Aorta (tissue), 5 donors: ENCODE measurements at regions not wholly inside any gene's neighbourhood (a gene's known extent, or its start where the extent isn't known, plus 50 kb on each side); places are given as distances from the start of the nearest gene placed in this dataset.
A peak's percentile ranks its signal among the peaks of the same experiment; 100 is the strongest.

Source experiments
- ATAC-seq: fragments of 200-7000 bp; cut with Tn5 transposase; one replicate; pipeline ENCODE4 v1.9.1; 2022; ENCODE audit warnings: moderate library complexity; ENCODE audit not compliant: low FRiP score
- DNase-seq, 2 donors: peaks; one replicate each; pipeline ENCODE4 v3.0.0-alpha.2; 2020
- H3K27ac ChIP-seq, 2 donors: one replicate each; pipeline ENCODE4 v1.5.1; 2013; ENCODE audit warnings: low read length in 2 of 2, mild to moderate bottlenecking in 2 of 2, moderate library complexity in 2 of 2, control low read depth in 1 of 2, inconsistent platforms in 1 of 2, low read depth in 1 of 2
- H3K27me3 ChIP-seq, 2 donors: one replicate each; pipeline ENCODE4 v1.6.1; 2013; ENCODE audit warnings: control low read depth in 1 of 2, low read length in 1 of 2, mild to moderate bottlenecking in 1 of 2, moderate library complexity in 1 of 2; ENCODE audit not compliant: insufficient read depth in 2 of 2, control insufficient read depth in 1 of 2
- H3K36me3 ChIP-seq, 2 donors: one replicate each; pipeline ENCODE4 v1.6.1; 2013; ENCODE audit warnings: control low read depth in 1 of 2, low read length in 1 of 2, mild to moderate bottlenecking in 1 of 2; ENCODE audit not compliant: insufficient read depth in 2 of 2, control insufficient read depth in 1 of 2
- H3K4me1 ChIP-seq, 2 donors: one replicate each; pipeline ENCODE4 v1.6.1; 2013; ENCODE audit warnings: low read length in 2 of 2, control low read depth in 1 of 2, mild to moderate bottlenecking in 1 of 2, moderate library complexity in 1 of 2; ENCODE audit not compliant: insufficient read depth in 2 of 2, control insufficient read depth in 1 of 2
- H3K4me3 ChIP-seq, 2 donors: one replicate each; pipeline ENCODE4 v1.5.1; 2013; ENCODE audit warnings: low read length in 2 of 2, control low read depth in 1 of 2, mild to moderate bottlenecking in 1 of 2
- H3K9me3 ChIP-seq: one replicate; pipeline ENCODE4 v1.6.1; 2013; ENCODE audit warnings: mild to moderate bottlenecking, low read length; ENCODE audit not compliant: control insufficient read depth
- WGBS, 2 donors: extraction: QIAGEN DNeasy Blood & Tissue Kit; methylation state at CpG; one replicate each; pipeline ENCODE4 v1.1.7; 2013; 5-methylcytosine and 5-hydroxymethylcytosine counted together
- intact Hi-C, 2 donors: fragments of 100-400 bp; cut with DNase I; formaldehyde crosslinking; loops; one replicate each; pipeline versions ENCODE4 v1.14.2 to v1.15.0; 2022
- donor health status: healthy with polysubstance abuse.
- donor health status: Bipolar disorder and iron deficiency.
- donor health status: DM: no; HTN: no; CAD: no.
- donor health status: DM: no; HTN: no; CAD: no.
- donor health status: DM: yes; HTN: yes; CAD: no.

DNA sequence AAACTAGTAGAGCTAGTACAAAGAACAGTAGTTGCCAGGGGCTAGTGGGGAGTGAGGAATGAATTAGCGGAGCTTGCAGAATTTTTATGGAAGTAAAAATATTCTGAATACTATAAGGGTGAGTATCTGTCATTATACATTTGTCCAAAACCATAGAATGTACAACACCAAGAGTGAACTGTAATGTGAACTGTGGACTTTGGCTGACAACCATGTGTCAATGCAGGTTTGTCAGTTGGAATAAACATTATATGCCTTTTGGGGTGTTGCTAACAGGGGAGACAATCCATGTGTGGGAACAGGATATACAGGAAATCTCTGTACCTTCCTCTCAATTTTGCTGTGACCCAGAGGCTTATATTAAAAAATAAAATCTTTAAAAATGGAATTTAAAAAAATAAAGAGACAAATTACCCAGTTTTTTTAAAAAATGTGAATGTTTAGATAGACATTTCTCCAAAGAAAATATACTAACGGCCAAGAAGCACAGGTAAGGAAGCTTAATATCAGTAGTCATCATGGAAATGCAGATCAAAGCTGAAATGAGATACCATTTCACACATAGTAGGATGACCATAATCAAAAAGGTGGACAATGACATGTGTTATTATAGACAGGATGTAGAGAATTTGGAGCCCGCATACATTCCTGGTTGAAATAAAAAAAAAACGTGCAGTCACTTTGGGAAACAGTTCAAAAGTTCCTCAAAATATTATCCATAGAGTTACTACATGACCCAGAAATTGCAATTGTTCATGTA is 899.8 kb downstream of the RAB28 start:
- Histone ChIP-seq H3K27me3 (no peaks in the 10 kb centered on the region), H3K4me1 (no peaks in the 10 kb centered on the region), H3K4me3 (no peak overlapping the region), H3K9me3 (no peaks in the 10 kb centered on the region), H3K36me3 (no peaks in the 10 kb centered on the region), H3K27ac (no peak overlapping the region)
- intact Hi-C loops, result no loop called here
- WGBS, 2 donors, result 36 to 49% methylated on average over 4 of the region's 4 CpGs
- ATAC-seq (no peak), DNase-seq (no peak)

DNA sequence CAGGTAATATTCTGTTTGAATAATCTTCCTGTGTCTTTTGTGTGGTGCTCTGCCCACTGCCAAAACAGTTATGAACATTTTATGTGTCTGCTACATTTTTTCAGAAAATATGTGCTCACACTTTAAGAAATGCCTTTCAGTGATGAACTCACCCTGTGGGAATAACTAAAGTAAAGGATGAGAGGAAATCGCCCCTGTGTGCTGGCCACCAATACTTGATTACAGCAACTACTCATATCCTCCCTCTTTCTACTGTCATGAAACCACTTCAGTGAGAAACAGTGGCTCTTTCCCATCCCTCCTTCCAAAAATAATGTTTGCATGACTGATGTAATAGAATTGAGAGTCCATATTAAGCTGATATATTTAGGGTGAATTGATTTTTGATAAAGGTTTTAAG is 900.9 kb downstream of the RAB28 start:
- no peaks in the 10 kb centered on the region for H3K27me3 ChIP-seq
- no peak overlapping the region for H3K4me3 ChIP-seq
- no peak for ATAC-seq
- no peaks in the 10 kb centered on the region for H3K36me3 ChIP-seq
- 18 to 33% methylated on average over 1 of the region's 1 CpG for WGBS, 2 donors
- no peak overlapping the region for H3K27ac ChIP-seq
- DNase-seq, result no peak
- intact Hi-C loops, result no loop called here
- H3K4me1 ChIP-seq, result no peaks in the 10 kb centered on the region
- H3K9me3 ChIP-seq, result no peaks in the 10 kb centered on the region

DNA sequence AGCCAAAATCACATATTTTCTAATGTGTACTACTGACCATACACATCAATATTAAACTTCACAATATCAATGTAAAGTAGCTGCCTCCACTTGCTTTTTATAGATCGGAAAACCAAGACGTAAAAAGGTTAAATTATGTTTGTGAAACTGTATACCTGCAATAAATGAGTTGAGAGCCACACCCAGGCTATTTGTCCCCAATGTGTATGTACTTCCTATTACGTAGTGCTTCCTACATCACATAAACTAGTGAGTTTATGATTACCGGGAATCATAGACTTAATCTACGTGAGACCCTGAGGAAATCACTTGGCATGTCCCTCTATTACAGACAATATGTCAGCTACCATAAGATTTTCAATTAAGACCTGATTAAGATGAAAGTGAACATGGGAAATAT is 903.4 kb downstream of the RAB28 start:
- DNase-seq (no peak), ATAC-seq (no peak)
- no peaks in the 10 kb centered on the region for H3K36me3 ChIP-seq

GRCh38 chr4:12579172-12579571 is 905.0 kb downstream of the RAB28 start:
- Histone ChIP-seq H3K27me3 (no peaks in the 10 kb centered on the region), H3K36me3 (no peaks in the 10 kb centered on the region), H3K4me1 (no peaks in the 10 kb centered on the region), H3K4me3 (no peak overlapping the region), H3K27ac (no peak overlapping the region), H3K9me3 (no peaks in the 10 kb centered on the region)
- ATAC-seq (no peak), DNase-seq (no peak)
- intact Hi-C loops, result no loop called here
- WGBS, 2 donors, result 39 to 44% methylated on average over 6 of the region's 6 CpGs

More for the DNA sequence above, 903.4 kb downstream of the RAB28 start:
- Histone ChIP-seq H3K4me1 (no peaks in the 10 kb centered on the region), H3K27me3 (no peaks in the 10 kb centered on the region), H3K9me3 (no peaks in the 10 kb centered on the region), H3K4me3 (no peak overlapping the region), H3K27ac (no peak overlapping the region)
- intact Hi-C loops, result no loop called here
- 90 to 92% methylated on average over 5 of the region's 5 CpGs for WGBS, 2 donors

- Histone ChIP-seq H3K27ac (no peak overlapping the region), H3K9me3 (no peaks in the 10 kb centered on the region), H3K4me3 (no peak overlapping the region), H3K36me3 (no peaks in the 10 kb centered on the region), H3K27me3 (no peaks in the 10 kb centered on the region), H3K4me1 (no peaks in the 10 kb centered on the region)
- ATAC-seq (no peak), DNase-seq (no peak)
- intact Hi-C loops, result no loop called here
- WGBS, 2 donors, result 44 to 48% methylated on average over 4 of the region's 4 CpGs
Observed at GRCh38 chr4:12576409-12576808, 907.7 kb downstream of the RAB28 start.

- no peak overlapping the region for H3K27ac ChIP-seq
- no peaks in the 10 kb centered on the region for H3K27me3 ChIP-seq
- no peaks in the 10 kb centered on the region for H3K4me1 ChIP-seq
- no peak overlapping the region for H3K4me3 ChIP-seq
- intact Hi-C loops, result no loop called here
- no peaks in the 10 kb centered on the region for H3K36me3 ChIP-seq
- ATAC-seq (no peak), DNase-seq (no peak)
- H3K9me3 ChIP-seq, result peaks cover 1% of the 10 kb centered on the region
Observed at GRCh38 chr4:12573716-12574115, 910.4 kb downstream of the RAB28 start.

DNA sequence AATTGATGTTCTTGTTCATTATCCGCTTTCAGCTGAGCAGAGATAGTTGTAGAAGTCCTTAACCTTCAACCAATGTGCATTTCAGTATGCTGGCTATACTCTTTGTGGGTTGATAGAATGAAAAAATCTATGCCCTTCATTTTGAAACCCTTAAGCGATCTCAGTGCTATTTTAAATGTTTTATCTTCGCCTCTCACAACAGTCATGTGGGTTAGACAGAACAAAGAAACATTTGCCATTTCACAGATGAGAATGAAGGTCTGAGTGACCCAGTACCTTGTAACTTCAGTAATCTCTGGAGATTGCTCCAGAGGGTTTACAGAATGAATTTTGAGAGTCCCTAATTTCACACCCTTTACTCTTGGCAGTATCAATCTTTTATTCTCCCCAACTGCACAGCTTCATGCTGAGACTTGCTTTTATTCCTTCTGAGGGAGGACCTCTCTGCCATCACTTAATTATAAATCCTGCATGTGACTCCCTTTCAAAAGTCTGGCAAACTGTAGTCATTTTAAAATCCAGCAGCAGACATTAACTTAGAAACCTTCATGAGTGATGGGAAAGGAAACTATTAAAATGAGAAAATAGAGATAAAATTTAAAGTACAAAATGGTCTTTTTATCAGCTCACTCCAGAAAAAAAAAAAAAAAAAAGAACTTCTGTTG is 921.5 kb downstream of the RAB28 start:
- H3K4me3 ChIP-seq, result no peak overlapping the region
- H3K27ac ChIP-seq, result no peak overlapping the region
- 20 to 27% methylated on average over 3 of the region's 3 CpGs for WGBS, 2 donors
- intact Hi-C loops, result no loop called here
- H3K4me1 ChIP-seq, result no peaks in the 10 kb centered on the region
- no peak for DNase-seq
- no peaks in the 10 kb centered on the region for H3K9me3 ChIP-seq
- H3K36me3 ChIP-seq, result no peaks in the 10 kb centered on the region
- ATAC-seq, result no peak
- no peaks in the 10 kb centered on the region for H3K27me3 ChIP-seq

GRCh38 chr4:12562021-12562420 is 922.1 kb downstream of the RAB28 start:
- H3K4me3 ChIP-seq, result no peak overlapping the region
- intact Hi-C loops, result no loop called here
- H3K4me1 ChIP-seq, result no peaks in the 10 kb centered on the region
- no peaks in the 10 kb centered on the region for H3K36me3 ChIP-seq
- no peaks in the 10 kb centered on the region for H3K27me3 ChIP-seq
- no peak for DNase-seq
- H3K9me3 ChIP-seq, result no peaks in the 10 kb centered on the region
- ATAC-seq, result no peak
- no peak overlapping the region for H3K27ac ChIP-seq

- ATAC-seq (no peak), DNase-seq (peak in 1 of 2 donors; percentile 44)
- no peak overlapping the region for H3K27ac ChIP-seq
- no peaks in the 10 kb centered on the region for H3K36me3 ChIP-seq
- H3K9me3 ChIP-seq, result no peaks in the 10 kb centered on the region
- no peaks in the 10 kb centered on the region for H3K4me1 ChIP-seq
- intact Hi-C loops, result no loop called here
- H3K4me3 ChIP-seq, result no peak overlapping the region
- WGBS, 2 donors, result 40 to 44% methylated on average over 4 of the region's 4 CpGs
- H3K27me3 ChIP-seq, result no peaks in the 10 kb centered on the region
Observed at GRCh38 chr4:12555011-12555410, 929.1 kb downstream of the RAB28 start.
